Right renal cortex interstitium (tissue), 3 donors: ENCODE measurements at regions not wholly inside any gene's neighbourhood (a gene's known extent, or its start where the extent isn't known, plus 50 kb on each side); places are given as distances from the start of the nearest gene placed in this dataset.
A peak's percentile ranks its signal among the peaks of the same experiment; 100 is the strongest.
"Not testable (repeated sequence)": the region's sequence is repeated elsewhere in the genome, so short reads cannot be mapped to it uniquely, and the experiment has no call there.

Experiments used
- DNase-seq, 3 donors: peaks; one replicate each; pipeline ENCODE4 v3.0.0-alpha.2; 2013; ENCODE audit warnings: low read depth in 3 of 3, low spot score in 2 of 3

DNA sequence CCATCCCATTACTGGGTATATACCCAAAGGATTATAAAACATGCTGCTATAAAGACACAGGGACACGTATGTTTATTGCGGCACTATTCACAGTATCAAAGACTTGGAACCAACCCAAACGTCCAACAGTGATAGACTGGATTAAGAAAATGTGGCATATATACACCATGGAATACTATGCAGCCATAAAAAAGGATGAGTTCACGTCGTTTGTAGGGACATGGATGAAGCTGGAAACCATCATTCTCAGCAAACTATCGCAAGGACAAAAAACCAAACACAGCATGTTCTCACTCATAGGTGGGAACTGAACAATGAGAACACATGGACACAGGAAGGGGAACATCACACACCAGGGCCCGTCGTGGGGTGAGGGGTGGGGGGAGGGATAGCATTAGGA lies 106.1 kb downstream of the CHD1L start:
- DNase-seq = not testable (repeated sequence)

DNA sequence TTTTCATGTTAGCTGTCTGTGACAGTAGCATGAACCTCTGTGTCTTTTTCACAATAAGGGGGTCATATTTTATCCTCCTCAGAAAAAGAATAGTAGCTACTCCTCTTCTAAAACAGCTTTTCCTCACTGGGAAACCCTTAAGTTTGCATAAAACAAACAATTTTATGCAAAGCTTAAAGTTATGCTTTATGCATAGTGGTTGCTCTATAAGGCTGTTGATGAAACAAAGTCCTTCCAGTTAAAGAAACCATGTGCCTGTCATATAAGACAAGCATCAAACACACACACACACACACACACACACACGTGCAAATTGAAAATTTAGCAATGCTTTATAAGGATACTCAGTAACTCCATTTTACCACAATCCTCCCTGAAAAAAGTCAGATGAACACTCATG lies 107.0 kb downstream of the CHD1L start:
- DNase-seq = no peak

DNA sequence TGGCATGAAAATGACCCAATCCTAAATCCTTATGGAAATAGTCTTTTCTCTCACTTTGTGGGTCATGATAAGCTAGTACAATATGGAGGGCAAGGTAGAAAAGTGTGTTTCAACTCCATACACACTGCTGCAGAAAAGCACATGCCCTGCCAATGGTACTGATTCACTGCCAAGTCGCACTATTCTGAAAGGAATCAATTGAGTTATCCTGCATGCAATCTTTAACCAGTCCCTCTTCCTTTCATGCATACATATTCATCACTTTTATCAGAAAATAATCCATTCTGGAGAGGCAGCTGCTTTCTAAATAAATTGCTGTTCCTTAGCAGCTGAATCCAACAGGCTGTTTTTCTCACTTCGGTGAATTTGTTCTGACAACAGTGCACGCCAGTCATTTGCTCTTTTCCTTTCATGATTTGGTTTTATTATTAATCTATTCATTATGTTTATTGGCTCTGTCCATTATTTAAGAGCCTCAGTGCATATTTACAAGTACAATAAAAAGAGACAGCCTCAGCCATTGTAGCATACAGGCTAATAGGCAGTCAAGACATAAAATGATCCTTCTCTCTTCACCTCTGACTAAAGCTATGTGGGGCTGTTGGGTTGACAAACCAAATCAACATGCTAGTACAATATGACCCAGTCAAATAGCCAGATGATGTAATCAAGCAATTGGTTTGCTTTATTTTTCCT lies 108.8 kb downstream of the CHD1L start:
- DNase-seq = no peak

DNA sequence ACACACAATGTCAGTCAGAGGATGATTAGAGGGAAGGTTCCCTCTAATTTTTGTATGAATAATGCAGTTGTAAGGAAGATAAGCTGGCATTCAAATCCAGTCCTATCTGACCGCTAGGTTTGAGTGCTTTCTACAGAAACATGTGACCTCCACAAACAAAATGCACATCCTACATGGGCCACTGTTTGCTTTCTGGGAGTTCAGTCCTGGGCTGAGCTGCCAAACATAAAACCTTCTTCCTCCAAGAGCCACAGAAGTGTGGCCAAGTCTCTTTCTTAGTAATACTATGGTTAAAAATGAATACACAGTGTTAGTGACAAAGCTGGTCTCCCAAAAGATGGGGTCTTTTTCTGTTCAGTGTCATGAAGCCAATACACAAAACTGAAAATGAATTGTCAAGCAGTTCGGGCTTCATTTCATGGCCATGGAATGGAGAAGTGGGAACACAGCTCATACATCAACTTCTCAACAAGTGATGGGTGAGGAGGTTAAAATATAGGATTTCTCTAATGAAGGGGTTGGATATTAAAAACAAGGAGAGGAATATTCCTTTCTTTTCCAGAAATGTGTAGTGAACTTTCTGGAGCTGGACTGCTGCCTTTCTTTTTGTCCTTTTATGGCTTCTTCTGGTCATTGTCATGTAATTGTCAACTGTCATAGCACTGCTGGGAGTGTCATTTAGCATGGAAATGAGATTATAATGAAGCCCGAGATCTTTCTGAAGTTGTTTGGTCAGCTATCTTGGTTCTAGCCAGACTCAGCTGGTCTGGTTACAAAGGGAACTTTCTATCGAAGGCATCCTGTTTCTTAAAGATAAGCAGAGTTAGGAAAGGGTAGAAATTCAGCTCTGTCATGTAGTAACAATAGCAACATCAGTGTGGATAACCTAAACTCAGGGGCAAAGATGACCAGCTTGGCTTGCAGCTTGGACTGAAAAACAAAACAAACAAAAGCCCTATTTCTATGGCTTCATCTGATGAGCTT lies 135.1 kb downstream of the CHD1L start:
- no peak for DNase-seq

DNA sequence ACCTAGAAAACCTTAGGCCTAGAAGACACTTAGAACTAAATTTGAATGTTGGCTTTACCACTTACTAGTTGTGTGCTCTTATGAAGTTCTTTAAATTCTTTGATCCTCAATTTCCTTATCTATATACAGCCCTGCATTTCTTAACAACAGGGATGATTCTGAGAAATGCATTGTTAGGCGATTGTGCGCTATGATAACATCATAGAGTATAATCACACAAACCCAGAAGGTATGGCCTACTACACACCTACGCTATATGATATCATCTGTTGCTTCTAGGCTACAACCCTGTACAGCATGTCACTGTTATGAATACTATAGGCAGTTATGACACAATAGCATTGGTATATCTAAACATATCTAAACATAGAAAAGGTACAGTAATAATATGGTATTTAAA lies 137.4 kb downstream of the CHD1L start:
- no peak for DNase-seq

DNA sequence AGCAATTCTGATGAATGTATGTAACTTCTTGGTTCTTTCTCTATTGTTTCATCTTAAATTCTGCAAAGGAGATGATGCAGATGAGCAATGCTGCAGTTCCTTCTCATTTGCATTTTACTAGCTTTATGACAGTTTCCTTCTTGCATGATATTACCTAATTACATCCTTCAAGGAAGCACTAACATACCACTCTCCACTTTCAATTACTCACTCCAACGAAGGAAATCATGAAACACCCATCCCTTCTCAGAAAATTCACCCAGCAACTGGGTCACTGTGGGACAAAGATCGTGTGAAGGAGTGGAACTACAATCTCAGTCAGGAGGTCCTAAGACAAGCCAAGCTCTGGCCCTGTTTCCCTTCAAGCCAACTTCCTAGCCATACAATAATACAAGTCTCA lies 142.3 kb downstream of the CHD1L start:
- DNase-seq = no peak

DNA sequence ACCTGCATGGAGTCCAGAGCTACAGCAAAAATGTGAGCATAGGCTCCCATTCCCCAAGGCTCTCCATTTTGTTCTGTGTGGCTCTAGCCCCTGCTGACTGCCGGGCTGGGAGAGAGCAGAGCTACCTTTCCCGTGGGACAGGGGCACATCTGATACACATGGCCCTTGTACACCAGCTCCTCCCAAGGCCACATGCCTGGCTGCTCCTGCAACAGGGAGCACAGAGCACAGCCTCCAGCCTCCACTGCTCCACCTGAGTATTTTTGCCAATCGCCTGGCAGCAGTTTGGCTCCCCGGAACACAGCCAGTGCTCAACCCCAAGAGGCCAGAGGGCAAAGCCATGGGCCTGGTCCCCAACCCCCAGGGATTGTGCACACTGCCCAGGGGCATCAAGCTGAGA lies 146.5 kb downstream of the CHD1L start:
- DNase-seq = no peak

DNA sequence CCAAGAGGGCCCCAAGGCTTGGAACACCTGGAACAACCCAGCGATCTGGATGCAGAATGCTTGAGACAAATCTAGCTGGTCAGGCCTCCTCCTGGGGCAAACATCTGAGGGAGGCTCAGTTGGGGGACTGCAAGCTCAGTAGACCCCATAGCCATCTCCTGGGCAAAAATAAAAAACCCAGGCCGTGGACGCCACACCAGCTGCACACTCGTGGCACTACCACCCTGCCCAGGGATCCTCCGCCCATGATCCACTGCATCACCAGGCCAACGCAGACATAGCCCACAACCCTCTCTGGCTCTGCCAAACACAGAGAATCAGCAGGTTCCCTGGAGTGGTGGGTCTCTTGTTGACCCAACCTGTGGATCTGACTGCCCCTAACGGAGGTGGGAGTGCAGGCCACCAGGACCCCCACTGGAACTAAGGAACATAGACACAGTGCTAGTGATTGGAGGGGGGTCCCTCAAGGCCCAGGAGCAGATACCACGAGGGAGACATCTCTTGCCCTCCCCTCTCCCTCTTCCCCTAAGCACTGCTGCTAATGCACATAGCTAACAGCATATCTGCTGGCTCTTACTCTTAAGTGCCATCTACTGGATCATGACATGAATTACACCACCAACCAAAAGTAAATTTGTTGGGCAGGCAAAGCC lies 147.2 kb downstream of the CHD1L start:
- DNase-seq = peak; percentile 8 to 17 (median 12)

DNA sequence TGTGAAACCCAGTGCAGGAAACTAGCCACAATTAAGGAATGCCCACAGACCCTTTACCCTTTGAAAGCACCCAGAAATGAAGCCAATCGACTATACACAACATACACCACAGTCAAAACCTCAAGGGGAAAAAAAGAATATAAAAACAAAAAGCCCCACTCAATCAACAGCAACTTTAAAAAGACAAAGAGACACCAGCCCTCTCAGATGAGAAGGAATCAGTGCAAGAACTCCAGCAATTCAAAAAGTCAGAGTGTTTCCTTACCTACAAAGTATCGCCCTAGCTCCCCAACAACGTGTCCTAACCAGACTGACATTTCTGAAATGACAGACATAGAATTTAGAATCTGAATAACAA lies 147.7 kb downstream of the CHD1L start:
- no peak for DNase-seq

DNA sequence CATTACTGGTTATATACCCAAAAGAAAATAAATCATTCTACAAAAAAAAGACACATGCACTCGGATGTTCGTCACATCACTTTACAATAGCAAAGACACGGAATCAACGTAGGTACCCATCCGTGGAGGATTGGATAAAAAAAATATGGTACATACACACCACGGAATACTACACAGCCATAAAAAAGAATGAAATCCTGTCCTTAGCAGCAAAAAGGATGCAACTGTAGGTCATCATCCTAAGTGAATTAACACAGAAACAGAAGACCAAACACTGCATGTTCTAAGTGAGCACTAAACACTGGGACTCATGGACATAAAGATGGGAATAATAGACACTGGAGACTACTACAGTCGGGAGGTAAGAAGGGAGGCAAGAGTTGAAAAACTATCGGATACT lies 148.6 kb downstream of the CHD1L start:
- DNase-seq = no peak

DNA sequence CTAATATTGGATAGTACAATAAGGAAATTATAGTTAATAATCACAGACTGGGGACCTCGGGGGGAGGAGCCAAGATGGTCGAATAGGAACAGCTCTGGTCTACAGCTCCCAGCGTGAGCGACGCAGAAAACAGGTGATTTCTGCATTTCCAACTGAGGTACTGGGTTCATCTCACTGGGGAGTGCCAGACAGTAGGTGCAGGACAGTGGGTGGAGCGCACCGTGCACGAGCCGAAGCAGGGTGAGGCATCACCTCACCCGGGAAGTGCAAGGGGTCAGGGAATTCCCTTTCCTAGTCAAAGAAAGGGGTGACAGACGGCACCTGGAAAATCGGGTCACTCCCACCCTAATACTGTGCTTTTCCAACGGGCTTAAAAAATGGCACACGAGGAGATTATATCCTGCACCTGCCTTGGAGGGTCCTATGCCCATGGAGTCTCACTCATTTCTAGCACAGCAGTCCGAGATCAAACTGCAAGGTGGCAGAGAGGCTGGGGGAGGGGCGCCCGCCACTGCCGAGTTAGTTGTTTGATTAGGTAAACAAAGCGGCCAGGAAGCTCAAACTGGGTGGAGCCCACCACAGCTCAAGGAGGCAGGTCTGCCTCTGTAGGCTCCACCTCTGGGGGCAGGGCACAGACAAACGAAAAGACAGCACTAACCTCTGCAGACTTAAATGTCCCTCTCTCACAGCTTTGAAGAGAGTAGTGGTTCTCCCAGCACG lies 138.8 kb upstream of the BCL9 start:
- not testable (repeated sequence) for DNase-seq

DNA sequence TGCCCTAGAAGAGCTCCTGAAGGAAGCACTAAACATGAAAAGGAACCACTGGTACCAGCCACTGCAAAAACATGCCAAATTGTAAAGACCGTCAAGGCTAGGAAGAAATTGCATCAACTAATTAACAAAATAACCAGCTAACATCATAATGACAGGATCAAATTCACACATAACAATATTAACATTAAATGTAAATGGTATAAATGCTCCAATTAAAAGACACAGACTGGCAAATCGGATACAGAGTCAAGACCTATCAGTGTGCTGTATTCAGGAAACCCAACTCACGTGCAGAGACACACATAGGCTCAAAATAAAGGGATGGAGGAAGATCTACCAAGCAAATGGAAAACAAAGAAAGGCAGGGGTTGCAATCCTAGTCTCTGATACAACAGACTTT lies 137.0 kb upstream of the BCL9 start:
- not testable (repeated sequence) for DNase-seq

DNA sequence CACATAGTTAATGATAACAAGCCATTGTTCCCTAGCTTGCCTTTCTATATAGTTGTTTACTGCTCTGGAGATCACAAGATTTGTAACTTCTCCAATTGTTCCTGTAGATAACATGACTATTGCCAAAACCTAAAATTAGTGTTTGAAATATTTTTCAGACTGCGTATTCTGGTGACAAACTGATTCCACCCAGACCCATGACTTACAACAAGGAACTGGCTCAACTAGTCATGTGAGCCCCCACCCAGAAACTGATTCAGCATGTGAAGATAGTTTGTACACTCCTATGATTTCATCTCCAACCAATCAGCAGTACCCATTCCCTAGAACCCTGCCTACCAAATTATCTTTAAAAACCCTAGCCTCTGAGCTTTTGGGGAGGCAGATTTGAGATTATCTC lies 131.4 kb upstream of the BCL9 start:
- DNase-seq = no peak

DNA sequence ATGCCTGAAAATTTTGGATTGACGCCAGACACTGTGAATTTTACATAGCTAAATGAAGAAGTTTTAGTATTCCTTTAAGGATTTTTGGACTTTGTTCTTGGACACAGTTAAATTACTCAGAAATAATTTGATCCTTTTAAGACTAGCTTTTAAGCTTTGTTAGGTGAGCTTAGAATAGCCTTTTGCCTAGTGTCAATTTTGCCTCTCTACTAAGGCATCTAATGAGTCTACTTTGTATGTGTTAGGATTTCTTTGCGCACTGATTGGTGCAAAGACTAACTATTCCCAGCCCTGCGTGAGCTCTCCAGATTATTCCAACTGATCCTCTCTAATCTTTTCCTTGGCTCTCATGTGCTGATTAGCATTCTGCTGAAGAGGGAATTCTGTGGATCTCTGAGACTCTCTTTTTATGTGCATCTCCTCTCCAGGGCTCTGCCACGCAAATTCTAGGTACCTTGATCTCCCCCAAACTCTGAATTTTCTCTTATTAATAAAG lies 128.1 kb upstream of the BCL9 start:
- DNase-seq = no peak

DNA sequence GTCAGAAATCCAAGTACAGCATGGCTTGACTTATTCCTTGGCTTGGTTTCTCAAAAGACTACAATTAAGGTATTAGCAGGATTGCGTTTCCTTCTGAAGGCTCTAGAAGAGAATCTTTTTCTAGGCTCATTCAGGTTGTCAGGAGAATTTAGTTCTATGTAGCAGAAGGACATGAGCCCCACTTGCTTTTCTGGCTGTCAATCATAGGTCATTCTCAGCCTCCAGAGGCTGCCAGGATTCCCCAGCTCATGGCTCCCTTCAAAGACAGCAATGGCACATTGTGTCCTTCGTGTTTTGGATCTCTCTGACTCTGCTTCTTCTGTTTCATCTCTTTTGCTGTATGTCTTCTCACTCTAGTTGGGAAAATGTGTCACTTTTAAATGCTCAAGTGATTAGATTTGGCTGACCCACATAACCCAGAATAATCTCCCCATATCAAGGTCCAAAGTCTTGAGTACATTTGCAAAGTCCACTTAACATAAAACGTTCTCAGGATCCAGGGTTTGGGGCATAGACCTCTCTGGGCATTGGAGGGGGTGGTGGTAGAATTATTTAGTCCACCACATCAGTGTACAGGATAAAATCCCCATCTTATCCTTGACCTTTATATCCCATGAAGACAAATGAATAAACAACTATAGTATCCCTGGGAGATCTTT lies 126.7 kb upstream of the BCL9 start:
- no peak for DNase-seq

DNA sequence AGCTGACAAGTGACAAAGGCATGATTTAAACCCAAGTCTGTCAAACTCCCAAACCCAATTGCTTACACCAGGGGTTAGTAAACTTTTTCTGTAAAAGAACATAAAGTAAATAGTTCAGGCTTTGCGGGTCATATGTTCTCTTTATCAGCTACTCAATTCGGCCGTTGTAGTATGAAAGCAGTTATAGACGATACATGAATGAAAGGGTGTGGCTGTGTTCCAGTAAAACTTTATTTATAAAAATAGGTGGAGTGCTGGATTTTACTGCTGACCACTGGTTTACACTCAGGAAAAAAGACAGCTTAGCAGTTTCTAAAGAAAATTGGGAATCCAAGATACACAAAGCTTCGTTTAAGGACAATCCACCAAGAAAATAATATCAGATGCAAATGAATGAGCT lies 124.3 kb upstream of the BCL9 start:
- no peak for DNase-seq

DNA sequence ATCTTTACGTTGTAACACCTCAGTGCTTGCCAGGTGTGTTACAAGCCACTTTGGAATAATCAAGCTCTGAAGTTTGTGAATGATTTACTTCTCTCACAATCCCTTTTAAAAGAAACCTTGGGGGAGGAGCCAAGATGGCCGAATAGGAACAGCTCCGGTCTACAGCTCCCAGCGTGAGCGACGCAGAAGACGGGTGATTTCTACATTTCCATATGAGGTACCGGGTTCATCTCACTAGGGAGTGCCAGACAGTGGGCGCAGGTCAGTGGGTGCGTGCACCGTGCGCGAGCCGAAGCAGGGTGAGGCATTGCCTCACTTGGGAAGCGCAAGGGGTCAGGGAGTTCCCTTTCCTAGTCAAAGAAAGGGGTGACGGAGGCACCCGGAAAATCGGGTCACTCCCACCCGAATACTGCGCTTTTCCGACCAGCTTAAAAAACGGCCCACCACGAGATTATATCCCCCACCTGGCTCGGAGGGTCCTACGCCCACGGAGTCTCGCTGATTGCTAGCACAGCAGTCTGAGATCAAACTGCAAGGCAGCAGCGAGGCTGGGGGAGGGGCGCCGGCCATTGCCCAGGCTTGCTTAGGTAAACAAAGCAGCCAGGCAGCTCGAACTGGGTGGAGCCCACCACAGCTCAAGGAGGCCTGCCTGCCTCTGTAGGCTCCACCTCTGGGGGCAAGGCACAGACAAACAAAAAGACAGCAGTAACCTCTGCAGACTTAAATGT lies 118.0 kb upstream of the BCL9 start:
- DNase-seq = not testable (repeated sequence)

DNA sequence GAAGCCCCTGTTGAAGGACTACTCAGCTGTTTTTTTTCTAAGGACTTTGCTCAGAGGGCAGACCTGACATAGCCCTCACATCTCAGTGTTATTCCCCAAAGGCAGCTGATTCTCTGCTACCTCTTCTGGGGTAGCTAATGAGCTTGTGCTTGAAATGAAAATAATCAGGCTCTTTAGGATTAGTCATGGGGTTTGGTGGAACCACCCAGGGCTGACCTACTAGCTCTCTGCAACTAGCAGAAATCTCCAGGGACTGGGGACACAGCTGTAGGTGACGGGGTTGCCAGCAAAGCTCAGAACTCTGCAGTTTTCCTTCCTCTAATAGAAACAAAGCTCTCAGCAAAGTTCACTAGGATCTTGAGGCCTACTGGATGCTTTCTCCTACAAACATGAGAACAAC lies 106.4 kb upstream of the BCL9 start:
- DNase-seq = no peak

DNA sequence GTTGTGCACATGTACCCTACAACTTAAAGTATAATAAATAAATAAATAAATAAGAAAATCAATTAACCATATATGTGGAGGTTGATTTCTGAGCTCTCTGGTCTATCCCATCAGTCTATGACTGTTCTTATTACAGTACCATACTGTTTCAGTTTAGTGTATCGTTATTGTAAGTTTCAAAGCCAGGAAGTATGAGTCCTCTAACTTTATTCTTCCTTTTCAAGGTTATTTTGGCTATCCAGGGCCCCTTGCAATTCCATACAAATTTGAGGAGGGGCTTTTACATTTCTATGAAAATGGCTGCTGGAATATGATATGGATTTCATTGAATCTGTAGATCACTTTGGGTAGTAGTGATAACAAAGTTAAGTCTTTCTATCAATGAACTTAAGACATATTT lies 96.9 kb upstream of the BCL9 start:
- no peak for DNase-seq

DNA sequence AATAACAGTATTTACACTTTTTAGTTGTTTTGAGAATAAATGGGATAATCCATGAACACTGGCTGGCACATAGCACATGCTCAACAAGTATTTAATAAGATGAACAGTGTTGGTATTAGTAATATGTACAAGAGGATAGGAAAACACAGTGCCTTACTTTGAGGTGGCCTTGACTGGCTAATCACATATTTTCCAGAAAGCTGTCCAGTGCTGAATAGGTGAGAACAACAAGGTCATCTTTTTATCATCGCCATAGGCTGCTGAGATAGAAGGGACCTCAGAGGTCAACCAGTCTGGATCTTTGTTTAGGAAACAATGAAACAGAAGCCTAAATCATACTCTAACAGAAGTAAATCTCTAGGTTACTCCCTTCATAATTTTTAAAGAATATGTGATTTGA lies 89.7 kb upstream of the BCL9 start:
- DNase-seq = no peak
